H9 (cell line): ENCODE measurements at regions not wholly inside any gene's neighbourhood (a gene's known extent, or its start where the extent isn't known, plus 50 kb on each side); places are given as distances from the start of the nearest gene placed in this dataset.

Source experiments
- DNase-seq: peaks from one replicate; pipeline ENCODE4 v3.0.0-alpha.2; 2017
- H2AFZ ChIP-seq: one replicate; pipeline ENCODE4 v1.6.1; 2013; ENCODE audit warnings: mild to moderate bottlenecking, low read length, control low read depth, moderate library complexity
- H2AK5ac ChIP-seq: 2 replicates; pipeline ENCODE4 v1.6.1; 2013; ENCODE audit warnings: low read length, control low read depth, mixed read lengths; ENCODE audit not compliant: insufficient read length
- H2BK120ac ChIP-seq: one replicate; pipeline ENCODE4 v1.6.1; 2013; ENCODE audit warnings: low read depth, mild to moderate bottlenecking, low read length, control low read depth, inconsistent platforms; ENCODE audit not compliant: poor library complexity, severe bottlenecking
- H2BK12ac ChIP-seq: 2 replicates; pipeline ENCODE4 v1.6.1; 2013; ENCODE audit warnings: low read length, control low read depth, mixed read lengths, low read depth; ENCODE audit not compliant: insufficient read length
- H2BK15ac ChIP-seq: 2 replicates; pipeline ENCODE4 v1.6.1; 2013; ENCODE audit warnings: low read depth, low read length, control low read depth
- H2BK20ac ChIP-seq: one replicate; pipeline ENCODE4 v1.6.1; 2013; ENCODE audit warnings: low read depth, mild to moderate bottlenecking, low read length, control low read depth, inconsistent platforms; ENCODE audit not compliant: poor library complexity, severe bottlenecking
- H2BK5ac ChIP-seq: 2 replicates; pipeline ENCODE4 v1.6.1; 2013; ENCODE audit warnings: low read length, control low read depth, mixed read lengths; ENCODE audit not compliant: insufficient read length
- H3K14ac ChIP-seq: 2 replicates; pipeline ENCODE4 v1.6.1; 2013; ENCODE audit warnings: low read length, control low read depth; ENCODE audit not compliant: insufficient read depth
- H3K18ac ChIP-seq: 2 replicates; pipeline ENCODE4 v1.6.1; 2013; ENCODE audit warnings: low read depth, mild to moderate bottlenecking, mixed read lengths, low read length, control low read depth; ENCODE audit not compliant: insufficient read length
- H3K23ac ChIP-seq: 2 replicates; pipeline ENCODE4 v1.6.1; 2013; ENCODE audit warnings: low read length, control low read depth, mixed read lengths, low read depth; ENCODE audit not compliant: insufficient read length
- H3K23me2 ChIP-seq: 2 replicates; pipeline ENCODE4 v1.6.1; 2013; ENCODE audit warnings: low read depth, mild to moderate bottlenecking, mixed read lengths, low read length, control low read depth; ENCODE audit not compliant: insufficient read length, poor library complexity, severe bottlenecking
- H3K27ac ChIP-seq: 2 replicates; pipeline ENCODE4 v1.5.1; 2013; ENCODE audit warnings: low read length, control low read depth, mixed read lengths, low read depth; ENCODE audit not compliant: insufficient read length
- H3K27me3 ChIP-seq: 2 replicates; pipeline ENCODE4 v1.6.1; 2013; ENCODE audit warnings: low read length, control low read depth, inconsistent platforms; ENCODE audit not compliant: insufficient read depth
- H3K4ac ChIP-seq: 2 replicates; pipeline ENCODE4 v1.6.1; 2013; ENCODE audit warnings: low read depth, mild to moderate bottlenecking, control low read depth, inconsistent platforms, low read length, moderate library complexity
- H3K4me1 ChIP-seq: 2 replicates; pipeline ENCODE4 v1.6.1; 2013; ENCODE audit warnings: low read length, control low read depth, inconsistent platforms; ENCODE audit not compliant: insufficient read depth
- H3K4me2 ChIP-seq: 2 replicates; pipeline ENCODE4 v1.6.1; 2013; ENCODE audit warnings: low read length, control low read depth, mixed read lengths; ENCODE audit not compliant: insufficient read length, insufficient read depth
- H3K56ac ChIP-seq: 2 replicates; pipeline ENCODE4 v1.6.1; 2013; ENCODE audit warnings: low read depth, mild to moderate bottlenecking, mixed read lengths, low read length, control low read depth; ENCODE audit not compliant: insufficient read length
- H3K79me1 ChIP-seq: 2 replicates; pipeline ENCODE4 v1.6.1; 2013; ENCODE audit warnings: low read depth, mild to moderate bottlenecking, moderate library complexity, low read length, control low read depth, inconsistent platforms; ENCODE audit not compliant: insufficient read depth, poor library complexity, severe bottlenecking
- H3K79me2 ChIP-seq: 2 replicates; pipeline ENCODE4 v1.6.1; 2013; ENCODE audit warnings: low read length, control low read depth, inconsistent platforms; ENCODE audit not compliant: insufficient read depth
- H3K9ac ChIP-seq: 2 replicates; pipeline ENCODE4 v1.6.1; 2013; ENCODE audit warnings: low read length, control low read depth, mixed read lengths; ENCODE audit not compliant: insufficient read length; ENCODE audit errors: extremely low read depth
- H3K9me3 ChIP-seq: one replicate; pipeline ENCODE4 v1.6.1; 2013; ENCODE audit warnings: low read depth, low read length, inconsistent platforms; ENCODE audit not compliant: control insufficient read depth
- H3T11ph ChIP-seq: one replicate; pipeline ENCODE4 v1.6.1; 2013; ENCODE audit warnings: mild to moderate bottlenecking, low read length, control low read depth, inconsistent platforms
- H4K20me1 ChIP-seq: one replicate; pipeline ENCODE4 v1.6.1; 2013; ENCODE audit not compliant: control insufficient read depth, insufficient read length, insufficient read depth
- H4K5ac ChIP-seq: 2 replicates; pipeline ENCODE4 v1.6.1; 2013; ENCODE audit warnings: low read depth, mild to moderate bottlenecking, mixed read lengths, low read length, control low read depth; ENCODE audit not compliant: insufficient read length
- H4K8ac ChIP-seq: replicated peaks from 2 replicates; pipeline ENCODE4 v1.6.1; 2013; ENCODE audit warnings: low read length, control low read depth, mixed read lengths, low read depth; ENCODE audit not compliant: insufficient read length
- H4K91ac ChIP-seq: 2 replicates; pipeline ENCODE4 v1.6.1; 2013; ENCODE audit warnings: low read depth, mild to moderate bottlenecking, moderate library complexity, mixed read lengths, low read length, control low read depth; ENCODE audit not compliant: insufficient read length
- H3K27ac Mint-ChIP-seq, 3 experiments: 2 replicates in 2 of 3; 3 replicates in 1 of 3; pipeline ENCODE4 v1.8.0; 2020 to 2021; ENCODE audit warnings: mixed read lengths in 3 of 3, mild to moderate bottlenecking in 1 of 3, moderate library complexity in 1 of 3
- H3K27me3 Mint-ChIP-seq: 2 replicates; pipeline ENCODE4 v1.8.0; 2021; ENCODE audit warnings: low read depth, mild to moderate bottlenecking, moderate library complexity, mixed read lengths
- H3K36me3 Mint-ChIP-seq, 3 experiments: 2 replicates in 2 of 3; 3 replicates in 1 of 3; pipeline ENCODE4 v1.8.0; 2020 to 2021; ENCODE audit warnings: low read depth in 3 of 3, mixed read lengths in 3 of 3; ENCODE audit not compliant: insufficient read depth in 1 of 3
- H3K4me1 Mint-ChIP-seq, 2 experiments: 2 replicates each; pipeline ENCODE4 v1.8.0; 2020; ENCODE audit warnings: mixed read lengths in 2 of 2
- H3K4me3 Mint-ChIP-seq, 2 experiments: 2 replicates in 1 of 2; 3 replicates in 1 of 2; pipeline ENCODE4 v1.8.0; 2020 to 2021; ENCODE audit warnings: mild to moderate bottlenecking in 2 of 2, mixed read lengths in 2 of 2, moderate library complexity in 1 of 2
- H3K9me3 Mint-ChIP-seq, 2 experiments: 2 replicates in 1 of 2; 3 replicates in 1 of 2; pipeline ENCODE4 v1.8.0; 2020; ENCODE audit warnings: mild to moderate bottlenecking in 2 of 2, mixed read lengths in 2 of 2, moderate library complexity in 1 of 2
- CTCF ChIP-seq: fragments of 200-600 bp; sonication (generic); conservative IDR thresholded peaks from 3 replicates; pipeline ENCODE4 v1.8.0; 2021; ENCODE audit warnings: antibody characterized with exemption, mild to moderate bottlenecking
- WGBS: extraction: QIAGEN DNeasy Blood & Tissue Kit; methylation state at CpG from one replicate; pipeline ENCODE4 v1.1.7; 2013; ENCODE audit warnings: missing lambda C conversion rate, low lambda C conversion rate, mixed read lengths; ENCODE audit not compliant: insufficient read length; ENCODE audit errors: extremely low coverage; 5-methylcytosine and 5-hydroxymethylcytosine counted together

- no peak overlapping the region for H4K8ac ChIP-seq
- H3K4me1 ChIP-seq = no peaks in the 10 kb centered on the region
- Mint-ChIP-seq H3K27me3 (no peaks in the 10 kb centered on the region; the same call in 1 of the 2 replicates), H3K4me1 (peaks cover 4 to 8% of the 10 kb centered on the region in 2 experiments; a peak in 2 of 4 replicates), H3K36me3 (peaks cover 12 to 20% (median 13%) of the 10 kb centered on the region in 3 experiments), H3K9me3 (peaks cover 19 to 23% of the 10 kb centered on the region in 2 experiments), H3K27ac (peak overlapping the region in 1 of 3 experiments; percentile 44; a peak in 1 of 7 replicates), H3K4me3 (no peak overlapping the region)
- no peaks in the 10 kb centered on the region for H3K79me1 ChIP-seq
- no peak overlapping the region for H2BK120ac ChIP-seq
- H3K27ac ChIP-seq = no peak overlapping the region
- no peak for TF ChIP-seq CTCF
- no peak overlapping the region for H3K4ac ChIP-seq
- H2BK5ac ChIP-seq = no peak overlapping the region
- H3K27me3 ChIP-seq = no peaks in the 10 kb centered on the region
- no peak overlapping the region for H3T11ph ChIP-seq
- H3K56ac ChIP-seq = no peak overlapping the region
- no peaks in the 10 kb centered on the region for H4K20me1 ChIP-seq
- no peak overlapping the region for H2AFZ ChIP-seq
- H4K91ac ChIP-seq = no peak overlapping the region
- no peak overlapping the region for H3K23ac ChIP-seq
- H4K5ac ChIP-seq = no peak overlapping the region
- H3K79me2 ChIP-seq = no peaks in the 10 kb centered on the region
- no CpG with 5 or more reads among the region's 1 CpG for WGBS
- no peak overlapping the region for H3K4me2 ChIP-seq
- no peak overlapping the region for H3K18ac ChIP-seq
- H2BK15ac ChIP-seq = no peak overlapping the region
- H3K9me3 ChIP-seq = peaks cover 12% of the 10 kb centered on the region
- H2BK12ac ChIP-seq = no peak overlapping the region
- H3K23me2 ChIP-seq = no peaks in the 10 kb centered on the region
- DNase-seq = no peak
- H2BK20ac ChIP-seq = no peak overlapping the region
- no peak overlapping the region for H2AK5ac ChIP-seq
- no peak overlapping the region for H3K9ac ChIP-seq
- no peak overlapping the region for H3K14ac ChIP-seq
Observed at GRCh38 chr2:40886100-40886499, 434.2 kb upstream of the SLC8A1 start.
